ENCODE measurements at regions not wholly inside any gene's neighbourhood (a gene's known extent, or its start where the extent isn't known, plus 50 kb on each side); places are given as distances from the start of the nearest gene placed in this dataset.
A peak's percentile ranks its signal among the peaks of the same experiment; 100 is the strongest.

DNA sequence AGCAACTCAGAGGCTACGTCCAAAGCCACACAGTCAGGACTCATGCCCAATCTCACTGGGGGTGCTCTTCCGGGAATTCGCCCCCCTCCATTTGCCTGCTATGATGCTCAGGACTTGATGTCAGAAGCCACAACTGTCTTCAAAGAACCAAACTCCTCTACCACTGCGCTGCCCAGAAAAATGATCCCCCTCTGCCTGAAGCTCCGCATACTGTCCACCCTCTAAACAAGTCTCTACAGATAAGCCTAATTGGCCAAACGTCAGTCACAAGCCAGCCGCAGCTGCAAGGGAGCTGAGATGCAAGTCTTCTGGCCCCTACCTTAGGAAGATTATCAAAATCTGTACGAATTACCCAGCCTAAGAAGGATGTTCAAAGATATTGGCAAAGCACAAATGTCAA, 294.6 kb downstream of the BUD13 start:
- DNase-seq (ENCODE audit: low read depth) = no peak
- in situ Hi-C loops (cut with HindIII; ENCODE audit: low pct_unique_long_range_greater_than_20kb, low sequenced_read_pairs) = no loop called here

DNA sequence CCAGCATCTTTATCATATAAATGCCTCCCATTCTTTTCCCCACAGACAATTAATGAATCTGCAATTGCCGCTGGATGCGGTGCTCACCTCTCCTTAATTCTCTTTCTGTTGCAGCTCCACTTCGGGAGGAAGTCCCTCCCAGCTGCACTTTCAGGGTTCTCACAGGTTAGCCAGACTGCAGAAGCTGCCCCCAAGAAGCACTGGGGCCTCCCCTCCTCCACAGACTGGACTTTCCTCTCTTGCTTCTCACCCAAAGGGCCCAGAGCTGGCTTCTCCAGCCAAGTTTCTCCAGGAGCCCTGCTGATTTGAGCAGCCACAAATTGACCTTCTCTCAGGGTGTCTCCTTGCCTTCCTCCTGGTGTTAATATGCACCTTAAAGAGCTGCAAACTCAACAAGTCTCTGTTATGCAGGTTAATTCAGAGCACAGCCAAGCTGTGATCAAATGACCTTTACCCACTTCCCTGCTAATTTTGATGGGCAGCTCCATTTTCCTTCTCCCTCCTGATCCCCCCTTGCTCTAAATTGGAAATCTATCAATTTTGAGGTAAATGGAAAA, 298.9 kb downstream of the BUD13 start:
- in situ Hi-C loops (cut with HindIII; ENCODE audit: low pct_unique_long_range_greater_than_20kb, low sequenced_read_pairs) = no loop called here
- DNase-seq (ENCODE audit: low read depth) = no peak

- in situ Hi-C loops (cut with HindIII; ENCODE audit: low pct_unique_long_range_greater_than_20kb, low sequenced_read_pairs) = no loop called here
- DNase-seq (ENCODE audit: low read depth) = no peak
These were observed 299.5 kb downstream of the BUD13 start for GRCh38 chr11:116473206-116473769.

- no peak for DNase-seq (ENCODE audit: low read depth)
These were observed 300.1 kb downstream of the BUD13 start for GRCh38 chr11:116472651-116473050.

DNA sequence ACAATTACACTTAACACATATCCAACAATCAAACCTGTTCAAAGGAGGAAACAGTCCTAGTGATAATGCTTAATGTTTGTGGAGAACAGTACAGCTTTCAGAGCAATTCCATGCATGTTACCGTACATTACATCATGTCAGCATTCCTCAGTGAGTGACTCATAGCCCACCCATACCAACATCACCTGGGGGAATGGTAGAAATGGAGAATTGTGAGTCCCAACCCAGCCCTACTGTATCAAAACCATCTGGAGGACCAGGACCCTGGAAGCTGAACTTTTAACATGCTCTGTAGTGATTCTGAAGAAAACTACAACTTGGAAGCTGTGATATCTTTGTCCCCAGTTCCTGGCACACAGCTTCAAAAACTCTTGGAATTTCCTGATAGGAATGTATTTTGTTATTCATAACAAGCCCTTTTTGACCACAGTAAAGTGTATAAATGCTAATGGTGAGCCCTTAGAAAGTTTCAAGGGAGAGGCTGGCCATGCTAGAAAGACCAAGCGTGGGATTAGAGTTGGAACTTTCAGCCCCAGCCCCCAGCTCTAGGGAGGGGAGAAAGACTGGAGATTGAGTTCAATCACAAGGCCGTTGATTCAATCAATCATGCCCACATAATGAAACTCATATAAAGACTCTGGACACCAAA, 301.1 kb downstream of the BUD13 start:
- in situ Hi-C loops (cut with HindIII; ENCODE audit: low pct_unique_long_range_greater_than_20kb, low sequenced_read_pairs) = no loop called here
- DNase-seq (ENCODE audit: low read depth) = no peak

More at GRCh38 chr11:116472651-116473050, 300.1 kb downstream of the BUD13 start:
- in situ Hi-C loops (cut with HindIII; ENCODE audit: low pct_unique_long_range_greater_than_20kb, low sequenced_read_pairs) = no loop called here

- no peak for DNase-seq (ENCODE audit: low read depth)
- in situ Hi-C loops (cut with HindIII; ENCODE audit: low pct_unique_long_range_greater_than_20kb, low sequenced_read_pairs) = no loop called here
These were observed 304.1 kb downstream of the BUD13 start for GRCh38 chr11:116468699-116469098.

DNA sequence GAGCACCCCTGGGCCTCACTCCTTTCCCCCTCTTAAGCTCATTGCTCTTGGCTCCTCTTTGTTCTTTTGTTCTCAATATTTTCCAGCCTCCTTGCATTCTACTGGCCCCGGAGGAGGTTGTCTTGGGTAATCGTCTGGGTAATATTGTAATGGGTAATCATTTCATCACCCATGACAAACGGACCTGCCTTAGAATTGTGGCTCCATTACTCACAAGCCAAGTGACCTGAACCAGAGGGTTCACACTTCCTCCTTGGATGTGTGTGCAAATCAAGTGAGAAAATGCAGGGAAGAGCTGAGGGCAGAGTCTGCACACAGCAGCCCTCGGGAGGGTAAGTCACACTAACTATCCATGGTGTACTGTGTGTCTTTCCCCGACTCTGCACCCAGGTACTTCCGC, 305.0 kb downstream of the BUD13 start:
- no peak for DNase-seq (ENCODE audit: low read depth)
- in situ Hi-C loops (cut with HindIII; ENCODE audit: low pct_unique_long_range_greater_than_20kb, low sequenced_read_pairs) = no loop called here

DNA sequence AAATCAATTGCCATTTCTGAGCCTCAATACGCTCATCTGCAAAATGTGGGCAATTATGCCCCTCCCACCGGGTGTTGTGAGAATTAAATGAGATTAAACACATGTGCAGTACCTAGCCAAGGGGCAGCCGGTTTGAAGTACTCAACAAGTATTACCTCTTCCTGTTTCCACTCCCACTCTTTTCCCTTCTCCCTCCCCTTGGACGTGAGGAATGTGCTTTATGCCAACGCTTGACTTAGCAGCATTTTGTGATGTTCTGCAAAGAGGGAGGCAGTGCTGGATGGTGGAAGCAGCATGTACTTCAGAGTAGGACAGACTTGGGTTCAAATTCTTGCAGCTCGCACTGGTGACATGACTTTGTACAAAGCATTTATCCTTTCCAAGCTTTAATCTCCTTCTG, 306.0 kb downstream of the BUD13 start:
- DNase-seq (ENCODE audit: low read depth) = no peak
- in situ Hi-C loops (cut with HindIII; ENCODE audit: low pct_unique_long_range_greater_than_20kb, low sequenced_read_pairs) = no loop called here

GRCh38 chr11:116466191-116466590, 306.6 kb downstream of the BUD13 start:
- in situ Hi-C loops (cut with HindIII; ENCODE audit: low pct_unique_long_range_greater_than_20kb, low sequenced_read_pairs) = no loop called here
- DNase-seq (ENCODE audit: low read depth) = no peak

- in situ Hi-C loops (cut with HindIII; ENCODE audit: low pct_unique_long_range_greater_than_20kb, low sequenced_read_pairs) = no loop called here
- DNase-seq (ENCODE audit: low read depth) = no peak
These were observed 307.7 kb downstream of the BUD13 start for GRCh38 chr11:116465056-116465455.

GRCh38 chr11:116461789-116462188, 311.0 kb downstream of the BUD13 start:
- in situ Hi-C loops (cut with HindIII; ENCODE audit: low pct_unique_long_range_greater_than_20kb, low sequenced_read_pairs) = no loop called here
- DNase-seq (ENCODE audit: low read depth) = no peak

- no peak for DNase-seq (ENCODE audit: low read depth)
- in situ Hi-C loops (cut with HindIII; ENCODE audit: low pct_unique_long_range_greater_than_20kb, low sequenced_read_pairs) = no loop called here
These were observed 312.4 kb downstream of the BUD13 start for GRCh38 chr11:116460156-116460920.

DNA sequence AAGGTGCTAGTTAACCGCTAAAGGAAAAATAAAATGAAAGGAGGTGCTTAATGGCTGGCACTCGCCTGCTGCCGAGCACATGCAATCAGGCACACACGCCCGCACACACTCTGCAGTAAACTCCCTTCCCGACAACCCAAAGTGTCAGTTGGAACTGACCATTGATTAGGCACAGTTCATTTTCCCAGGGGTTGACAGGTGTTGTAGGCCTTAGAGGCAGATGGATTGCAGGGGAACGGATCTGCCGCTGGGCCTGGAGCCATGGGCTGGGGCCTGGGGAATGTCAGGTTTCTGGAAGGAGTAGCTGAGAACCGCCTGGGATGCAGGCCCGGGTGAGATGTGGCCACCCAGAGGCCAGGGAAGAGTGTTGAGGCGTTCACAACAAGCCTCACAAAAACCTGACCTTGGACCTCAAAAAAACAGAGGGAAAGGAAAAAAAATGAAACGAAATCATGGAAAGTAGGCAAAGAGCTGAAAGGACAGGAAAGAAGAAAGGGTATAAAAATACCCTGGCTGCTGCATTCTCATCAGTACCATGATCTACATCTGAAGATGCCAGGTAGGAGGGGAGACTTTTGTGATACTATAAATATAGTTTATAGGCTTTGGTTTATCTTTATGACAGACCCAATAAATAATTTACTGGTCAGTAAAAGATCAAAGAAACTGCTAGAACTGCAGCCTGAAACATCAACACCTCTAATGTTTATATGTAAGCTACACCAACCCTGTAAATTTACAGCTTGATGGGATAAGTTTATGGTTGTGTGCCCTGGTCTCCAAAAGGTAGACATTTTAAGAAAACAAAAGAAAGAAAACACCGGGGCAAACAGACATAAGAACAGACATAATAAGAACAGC, 313.4 kb downstream of the BUD13 start:
- DNase-seq (ENCODE audit: low read depth) = no peak
- in situ Hi-C loops (cut with HindIII; ENCODE audit: low pct_unique_long_range_greater_than_20kb, low sequenced_read_pairs) = no loop called here

DNA sequence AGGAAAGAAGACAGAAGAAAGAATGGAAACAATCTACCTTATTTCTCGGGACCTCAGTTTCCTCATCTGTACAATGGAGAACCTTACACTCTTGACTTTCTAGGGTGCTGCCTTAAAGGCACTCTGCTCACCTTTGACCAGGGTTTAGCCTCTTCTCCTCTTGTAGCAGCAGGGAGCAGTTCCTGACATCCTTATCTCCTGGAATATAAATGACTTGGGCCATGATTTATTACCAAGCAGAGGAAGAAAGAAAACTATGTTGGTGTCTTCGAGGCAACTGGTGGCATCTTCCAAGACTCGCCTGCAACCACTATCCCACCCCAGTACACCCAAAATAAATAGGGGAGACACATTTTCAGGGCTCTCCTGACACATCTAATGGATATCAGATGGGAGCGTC, 314.2 kb downstream of the BUD13 start:
- DNase-seq (ENCODE audit: low read depth) = no peak
- in situ Hi-C loops (cut with HindIII; ENCODE audit: low pct_unique_long_range_greater_than_20kb, low sequenced_read_pairs) = no loop called here

- in situ Hi-C loops (cut with HindIII; ENCODE audit: low pct_unique_long_range_greater_than_20kb, low sequenced_read_pairs) = no loop called here
- no peak for DNase-seq (ENCODE audit: low read depth)
These were observed 315.3 kb downstream of the BUD13 start for GRCh38 chr11:116457336-116458007.

DNA sequence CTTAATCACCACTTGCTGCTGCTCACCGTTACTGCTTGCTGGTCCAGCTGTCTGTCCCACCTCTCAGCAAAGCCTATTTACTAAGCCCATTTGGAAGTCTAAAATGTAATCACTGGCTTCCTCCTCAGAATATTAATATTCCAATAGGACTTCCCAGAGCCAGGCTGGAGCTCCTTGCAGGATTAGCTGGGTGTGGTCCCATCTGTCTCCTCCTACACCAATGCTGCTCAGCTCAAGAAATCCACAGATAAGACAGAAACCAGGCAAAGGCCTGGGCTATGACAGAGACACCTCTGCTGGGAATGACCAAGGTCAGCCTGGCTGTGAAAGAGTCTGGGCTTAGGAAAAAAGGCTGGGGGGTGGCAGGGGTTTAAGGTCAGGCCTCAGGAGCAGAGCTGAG, 317.8 kb downstream of the BUD13 start:
- in situ Hi-C loops (cut with HindIII; ENCODE audit: low pct_unique_long_range_greater_than_20kb, low sequenced_read_pairs) = no loop called here
- DNase-seq (ENCODE audit: low read depth) = no peak

- DNase-seq (ENCODE audit: low read depth) = peak; percentile 10
- in situ Hi-C loops (cut with HindIII; ENCODE audit: low pct_unique_long_range_greater_than_20kb, low sequenced_read_pairs) = no loop called here
These were observed 318.7 kb downstream of the BUD13 start for GRCh38 chr11:116454020-116454645.

- in situ Hi-C loops (cut with HindIII; ENCODE audit: low pct_unique_long_range_greater_than_20kb, low sequenced_read_pairs) = no loop called here
- no peak for DNase-seq (ENCODE audit: low read depth)
These were observed 320.3 kb downstream of the BUD13 start for GRCh38 chr11:116452461-116452860.

All from Caki2 (cell line).